ENCODE measurements at regions not wholly inside any gene's neighbourhood (a gene's known extent, or its start where the extent isn't known, plus 50 kb on each side); places are given as distances from the start of the nearest gene placed in this dataset.

- no peak for TF ChIP-seq CTCF (IDR thresholded peaks at IDR 0.05; ENCODE audit: extremely low read depth, insufficient read depth, missing control alignments)
- DNase-seq (ENCODE audit: low spot score), result no peak
- in situ Hi-C loops (cut with MboI; ENCODE audit: low pct_unique_long_range_greater_than_20kb, low sequenced_read_pairs, unreplicated experiment), result no loop called here
Measured at GRCh38 chr12:16681196-16681595, 75.2 kb upstream of the LMO3 start.

GRCh38 chr12:16675438-16675837, 69.5 kb upstream of the LMO3 start:
- in situ Hi-C loops (cut with MboI; ENCODE audit: low pct_unique_long_range_greater_than_20kb, low sequenced_read_pairs, unreplicated experiment), result no loop called here
- DNase-seq (ENCODE audit: low spot score), result no peak

GRCh38 chr12:16674885-16675284, 68.9 kb upstream of the LMO3 start:
- DNase-seq (ENCODE audit: low spot score), result no peak
- in situ Hi-C loops (cut with MboI; ENCODE audit: low pct_unique_long_range_greater_than_20kb, low sequenced_read_pairs, unreplicated experiment), result no loop called here
- TF ChIP-seq CTCF (IDR thresholded peaks at IDR 0.05; ENCODE audit: extremely low read depth, insufficient read depth, missing control alignments), result no peak

More at GRCh38 chr12:16675438-16675837, 69.5 kb upstream of the LMO3 start:
- TF ChIP-seq CTCF (IDR thresholded peaks at IDR 0.05; ENCODE audit: extremely low read depth, insufficient read depth, missing control alignments), result no peak

- in situ Hi-C loops (cut with MboI; ENCODE audit: low pct_unique_long_range_greater_than_20kb, low sequenced_read_pairs, unreplicated experiment), result no loop called here
- no peak for TF ChIP-seq CTCF (IDR thresholded peaks at IDR 0.05; ENCODE audit: extremely low read depth, insufficient read depth, missing control alignments)
- no peak for DNase-seq (ENCODE audit: low spot score)
Measured at GRCh38 chr12:16670456-16671050, 64.6 kb upstream of the LMO3 start.

- DNase-seq (ENCODE audit: low spot score), result no peak
- no peak for TF ChIP-seq CTCF (IDR thresholded peaks at IDR 0.05; ENCODE audit: extremely low read depth, insufficient read depth, missing control alignments)
- in situ Hi-C loops (cut with MboI; ENCODE audit: low pct_unique_long_range_greater_than_20kb, low sequenced_read_pairs, unreplicated experiment), result no loop called here
Measured at GRCh38 chr12:16669756-16670155, 63.8 kb upstream of the LMO3 start.

- no peak for TF ChIP-seq CTCF (IDR thresholded peaks at IDR 0.05; ENCODE audit: extremely low read depth, insufficient read depth, missing control alignments)
- in situ Hi-C loops (cut with MboI; ENCODE audit: low pct_unique_long_range_greater_than_20kb, low sequenced_read_pairs, unreplicated experiment), result no loop called here
- DNase-seq (ENCODE audit: low spot score), result no peak
Measured at GRCh38 chr12:16668198-16668597, 62.2 kb upstream of the LMO3 start.

GRCh38 chr12:16658699-16659098, 52.7 kb upstream of the LMO3 start:
- in situ Hi-C loops (cut with MboI; ENCODE audit: low pct_unique_long_range_greater_than_20kb, low sequenced_read_pairs, unreplicated experiment), result no loop called here
- TF ChIP-seq CTCF (IDR thresholded peaks at IDR 0.05; ENCODE audit: extremely low read depth, insufficient read depth, missing control alignments), result no peak
- no peak for DNase-seq (ENCODE audit: low spot score)
